K562 (cell line): ENCODE measurements at regions not wholly inside any gene's neighbourhood (a gene's known extent, or its start where the extent isn't known, plus 50 kb on each side); places are given as distances from the start of the nearest gene placed in this dataset.

ENCODE experiments used
- BHLHE40 ChIP-seq: IDR thresholded peaks from 2 replicates; pipeline ENCODE4 v1.6.1; 2011; ENCODE audit warnings: low read length, improper control_type of control experiment
- CBFA2T2 ChIP-seq: fragments of 450-650 bp; conservative IDR thresholded peaks from 2 replicates; pipeline ENCODE4 v1.6.1; 2017; ENCODE audit warnings: mild to moderate bottlenecking
- CBX3 ChIP-seq, 2 experiments: IDR thresholded peaks; 1 replicate in 1 of 2; 2 replicates in 1 of 2; pipeline ENCODE4 v1.6.1; 2012; ENCODE audit warnings: inconsistent platforms in 2 of 2, low read length in 2 of 2, borderline replicate concordance in 1 of 2, control low read depth in 1 of 2
- CHD1 ChIP-seq: fragments of 200-600 bp; sonication (generic); IDR thresholded peaks from one replicate; pipeline ENCODE4 v1.6.1; 2012; ENCODE audit warnings: mild to moderate bottlenecking, moderate library complexity, low read length, inconsistent platforms
- DIDO1 ChIP-seq: fragments of 450-650 bp; IDR thresholded peaks from 2 replicates; pipeline ENCODE4 v1.6.1; 2016; ENCODE audit warnings: low read depth, missing biosample characterization, missing genetic modification characterization
- EP300 ChIP-seq: IDR thresholded peaks from 2 replicates; pipeline ENCODE4 v1.6.1; 2012; ENCODE audit warnings: low read length, improper control_type of control experiment
- FOXJ2 ChIP-seq: fragments of 200-800 bp; sonication (Bioruptor generic); IDR thresholded peaks from 2 replicates; pipeline ENCODE4 v1.6.1; 2016; ENCODE audit warnings: missing genetic modification characterization, missing compliant biosample characterization
- HCFC1 ChIP-seq: IDR thresholded peaks from 2 replicates; pipeline ENCODE4 v1.6.1; 2012; ENCODE audit warnings: low read depth, low read length, improper control_type of control experiment
- HINFP ChIP-seq: fragments of 450-650 bp; conservative IDR thresholded peaks from 2 replicates; pipeline ENCODE4 v1.6.1; 2016; ENCODE audit warnings: missing genetic modification characterization, low read depth, mild to moderate bottlenecking, control low read depth, missing compliant biosample characterization
- HNRNPLL ChIP-seq: fragments of 200-400 bp; formaldehyde crosslinking; IDR thresholded peaks from 2 replicates; pipeline ENCODE4 v1.6.1; 2017; ENCODE audit warnings: low read length, low read depth, mild to moderate bottlenecking; ENCODE audit not compliant: poor library complexity, severe bottlenecking
- MAFK ChIP-seq: IDR thresholded peaks from 2 replicates; pipeline ENCODE4 v1.6.1; 2011; ENCODE audit warnings: low read length, improper control_type of control experiment
- MEIS2 ChIP-seq: fragments of 450-650 bp; IDR thresholded peaks from 2 replicates; pipeline ENCODE4 v1.6.1; 2014; ENCODE audit warnings: mild to moderate bottlenecking; ENCODE audit not compliant: partially characterized antibody
- NEUROD1 ChIP-seq: fragments of 150-350 bp; IDR thresholded peaks from 2 replicates; pipeline ENCODE4 v1.6.1; 2014; ENCODE audit warnings: borderline replicate concordance, low read length, low read depth; ENCODE audit not compliant: partially characterized antibody
- NFIC ChIP-seq: fragments of 450-650 bp; IDR thresholded peaks from 2 replicates; pipeline ENCODE4 v1.6.1; 2017; ENCODE audit warnings: mild to moderate bottlenecking, inconsistent platforms
- NR1H2 ChIP-seq: sonication (generic); formaldehyde crosslinking; IDR thresholded peaks from 2 replicates; pipeline ENCODE4 v1.4.0; 2020; ENCODE audit warnings: mild to moderate bottlenecking, missing genetic modification reagents
- RFX5 ChIP-seq: IDR thresholded peaks from 2 replicates; pipeline ENCODE4 v1.6.1; 2011; ENCODE audit warnings: low read depth, mild to moderate bottlenecking, improper control_type of control experiment, low read length
- RHOXF2B ChIP-seq: fragments of 250-450 bp; sonication (Bioruptor Pico); conservative IDR thresholded peaks from 2 replicates; pipeline ENCODE4 v1.5.1; 2021
- SIX5 ChIP-seq, 2 experiments: IDR thresholded peaks; 2 replicates each; pipeline ENCODE4 v1.6.1; 2011; ENCODE audit warnings: low read length in 2 of 2, borderline replicate concordance in 1 of 2, low read depth in 1 of 2, mild to moderate bottlenecking in 1 of 2, moderate library complexity in 1 of 2; ENCODE audit not compliant: insufficient read depth in 1 of 2
- SMAD1 ChIP-seq: fragments of 150-350 bp; IDR thresholded peaks from 2 replicates; pipeline ENCODE4 v1.6.1; 2014; ENCODE audit warnings: low read length, low read depth; ENCODE audit not compliant: partially characterized antibody
- SOX6 ChIP-seq: fragments of 450-650 bp; IDR thresholded peaks from 2 replicates; pipeline ENCODE4 v1.6.1; 2014; ENCODE audit warnings: mild to moderate bottlenecking
- SP1 ChIP-seq: sonication (generic); formaldehyde crosslinking; IDR thresholded peaks from 2 replicates; pipeline ENCODE4 v1.8.1; 2022; ENCODE audit warnings: mild to moderate bottlenecking, missing genetic modification reagents
- SPI1 ChIP-seq: IDR thresholded peaks from 2 replicates; pipeline ENCODE4 v1.6.1; 2011; ENCODE audit warnings: low read depth, low read length, control low read depth, borderline replicate concordance
- SRSF7 ChIP-seq: fragments of 200-400 bp; formaldehyde crosslinking; optimal IDR thresholded peaks from 2 replicates; pipeline ENCODE3; 2017; ENCODE audit warnings: mild to moderate bottlenecking, low read depth, low read length
- ZFP1 ChIP-seq: fragments of 450-650 bp; formaldehyde crosslinking; IDR thresholded peaks from 2 replicates; pipeline ENCODE4 v1.4.0; 2020; ENCODE audit warnings: mild to moderate bottlenecking, mixed read lengths
- ZNF146 ChIP-seq: IDR thresholded peaks from one replicate; pipeline ENCODE4 v1.6.1; 2018; ENCODE audit warnings: missing compliant biosample characterization; ENCODE audit not compliant: unreplicated experiment
- ZNF280A ChIP-seq: fragments of 450-650 bp; IDR thresholded peaks from 2 replicates; pipeline ENCODE4 v1.6.1; 2018; ENCODE audit warnings: mild to moderate bottlenecking, low read depth; ENCODE audit not compliant: partially characterized antibody
- ZNF347 ChIP-seq: fragments of 450-650 bp; formaldehyde crosslinking; IDR thresholded peaks from 2 replicates; pipeline ENCODE4 v1.4.0; 2020; ENCODE audit warnings: low read depth, mild to moderate bottlenecking, moderate library complexity
- ZNF384 ChIP-seq: IDR thresholded peaks from 2 replicates; pipeline ENCODE4 v1.6.1; 2012; ENCODE audit warnings: low read depth, low read length, improper control_type of control experiment
- ZNF57 ChIP-seq: fragments of 450-650 bp; formaldehyde crosslinking; IDR thresholded peaks from 2 replicates; pipeline ENCODE4 v1.4.0; 2020; ENCODE audit warnings: mild to moderate bottlenecking, moderate library complexity

- no peak for TF ChIP-seq CHD1
- TF ChIP-seq DIDO1 (tag): no peak
- no peak for TF ChIP-seq ZNF280A
- no peak for TF ChIP-seq HINFP
- no peak for TF ChIP-seq ZNF57 (CRISPR knock-in tag)
- TF ChIP-seq BHLHE40: no peak
- no peak for TF ChIP-seq SRSF7
- no peak for TF ChIP-seq NR1H2 (CRISPR knock-in tag)
- no peak for TF ChIP-seq NFIC
- TF ChIP-seq HNRNPLL: no peak
- no peak for TF ChIP-seq ZNF347 (CRISPR knock-in tag)
- no peak for TF ChIP-seq MEIS2
- TF ChIP-seq SOX6: no peak; the same call in 1 of the 2 replicates
- TF ChIP-seq SMAD1: no peak
- no peak for TF ChIP-seq SIX5 (IDR thresholded peaks at IDR 0.05; ENCODE audit: borderline replicate concordance in 1 of 2, insufficient read depth in 1 of 2, low read depth in 1 of 2, low read length in 2 of 2)
- TF ChIP-seq HCFC1: no peak
- TF ChIP-seq SPI1: peak; percentile 95
- no peak for TF ChIP-seq EP300
- TF ChIP-seq NEUROD1: no peak
- TF ChIP-seq FOXJ2: no peak
- TF ChIP-seq CBX3 (IDR thresholded peaks at IDR 0.05; ENCODE audit: borderline replicate concordance in 1 of 2, low read length in 2 of 2): no peak
- TF ChIP-seq RHOXF2B (CRISPR knock-in tag): no peak
- no peak for TF ChIP-seq SP1
- no peak for TF ChIP-seq MAFK
- no peak for TF ChIP-seq CBFA2T2
- TF ChIP-seq ZFP1 (CRISPR knock-in tag): no peak
- no peak for TF ChIP-seq ZNF384
- no peak for TF ChIP-seq RFX5
- no peak for TF ChIP-seq ZNF146 (CRISPR knock-in tag)
These were observed 173.7 kb downstream of the ZBTB18 start (continued) for GRCh38 chr1:244224487-244225430.
